Ishikawa (cell line): ENCODE measurements at regions not wholly inside any gene's neighbourhood (a gene's known extent, or its start where the extent isn't known, plus 50 kb on each side); places are given as distances from the start of the nearest gene placed in this dataset.

Experiments
- CEBPB ChIP-seq: IDR thresholded peaks from 2 replicates; pipeline ENCODE4 v1.6.1; 2012
- CREB1 ChIP-seq: IDR thresholded peaks from 2 replicates; pipeline ENCODE4 v1.6.1; 2012; ENCODE audit warnings: low read depth
- EP300 ChIP-seq: IDR thresholded peaks from 2 replicates; pipeline ENCODE4 v1.6.1; 2012; ENCODE audit warnings: borderline replicate concordance
- FOXM1 ChIP-seq: IDR thresholded peaks from 2 replicates; pipeline ENCODE4 v1.6.1; 2012; ENCODE audit warnings: low read depth, borderline replicate concordance
- MAX ChIP-seq: IDR thresholded peaks from 2 replicates; pipeline ENCODE4 v1.6.1; 2012
- NFIC ChIP-seq: IDR thresholded peaks from 2 replicates; pipeline ENCODE4 v1.6.1; 2012
- RAD21 ChIP-seq: IDR thresholded peaks from 2 replicates; pipeline ENCODE4 v1.6.1; 2012; ENCODE audit warnings: low read depth
- REST ChIP-seq: IDR thresholded peaks from 2 replicates; pipeline ENCODE4 v1.6.1; 2012; ENCODE audit warnings: low read depth, mild to moderate bottlenecking
- TAF1 ChIP-seq: IDR thresholded peaks from 2 replicates; pipeline ENCODE4 v1.6.1; 2012; ENCODE audit warnings: low read depth, mild to moderate bottlenecking
- TCF12 ChIP-seq: IDR thresholded peaks from 2 replicates; pipeline ENCODE4 v1.6.1; 2012; ENCODE audit warnings: low read depth
- TEAD4 ChIP-seq: IDR thresholded peaks from 2 replicates; pipeline ENCODE4 v1.6.1; 2012
- YY1 ChIP-seq: IDR thresholded peaks from 2 replicates; pipeline ENCODE4 v1.6.1; 2012; ENCODE audit warnings: low read depth

- TF ChIP-seq CREB1, result no peak
- no peak for TF ChIP-seq TCF12
- TF ChIP-seq YY1, result no peak
- TF ChIP-seq EP300, result no peak
- TF ChIP-seq TAF1, result no peak
- no peak for TF ChIP-seq MAX
- no peak for TF ChIP-seq NFIC
- no peak for TF ChIP-seq CEBPB
- TF ChIP-seq REST, result no peak
- no peak for TF ChIP-seq FOXM1
- no peak for TF ChIP-seq TEAD4
- no peak for TF ChIP-seq RAD21
Measured at GRCh38 chr2:71897836-71898235, 249.8 kb downstream of the CYP26B1 start.
